Endothelial cell (in vitro differentiated cells): ENCODE measurements at regions not wholly inside any gene's neighbourhood (a gene's known extent, or its start where the extent isn't known, plus 50 kb on each side); places are given as distances from the start of the nearest gene placed in this dataset.

Experiments
- DNase-seq: peaks from one replicate; pipeline ENCODE4 v3.0.0; 2021; ENCODE audit warnings: low spot score
- H3K27ac Mint-ChIP-seq: one replicate; pipeline ENCODE4 v1.8.0; 2021; ENCODE audit warnings: mixed read lengths, inconsistent platforms; ENCODE audit not compliant: unreplicated experiment
- H3K27me3 Mint-ChIP-seq: one replicate; pipeline ENCODE4 v1.8.0; 2021; ENCODE audit warnings: mild to moderate bottlenecking, moderate library complexity, mixed read lengths, inconsistent platforms; ENCODE audit not compliant: unreplicated experiment
- H3K36me3 Mint-ChIP-seq: one replicate; pipeline ENCODE4 v1.8.0; 2021; ENCODE audit warnings: mild to moderate bottlenecking, low read depth, mixed read lengths, inconsistent platforms; ENCODE audit not compliant: unreplicated experiment
- H3K4me1 Mint-ChIP-seq: one replicate; pipeline ENCODE4 v1.8.0; 2021; ENCODE audit warnings: mild to moderate bottlenecking, mixed read lengths, inconsistent platforms; ENCODE audit not compliant: unreplicated experiment
- H3K4me3 Mint-ChIP-seq: one replicate; pipeline ENCODE4 v1.8.0; 2021; ENCODE audit warnings: mild to moderate bottlenecking, mixed read lengths, inconsistent platforms; ENCODE audit not compliant: unreplicated experiment
- H3K9me3 Mint-ChIP-seq: one replicate; pipeline ENCODE4 v1.8.0; 2021; ENCODE audit warnings: mixed read lengths, inconsistent platforms; ENCODE audit not compliant: unreplicated experiment
- TF ChIP-seq, protein P1 (sequence below): fragments of 200-600 bp; sonication (generic); IDR thresholded peaks from one replicate; pipeline ENCODE4 v1.5.0; 2021; ENCODE audit warnings: antibody characterized with exemption; ENCODE audit not compliant: unreplicated experiment

GRCh38 chr6:104123227-104123626, 736.5 kb downstream of the HACE1 start:
- Mint-ChIP-seq H3K4me1 (no peaks in the 10 kb centered on the region), H3K27ac (no peak overlapping the region), H3K36me3 (no peaks in the 10 kb centered on the region)

DNA sequence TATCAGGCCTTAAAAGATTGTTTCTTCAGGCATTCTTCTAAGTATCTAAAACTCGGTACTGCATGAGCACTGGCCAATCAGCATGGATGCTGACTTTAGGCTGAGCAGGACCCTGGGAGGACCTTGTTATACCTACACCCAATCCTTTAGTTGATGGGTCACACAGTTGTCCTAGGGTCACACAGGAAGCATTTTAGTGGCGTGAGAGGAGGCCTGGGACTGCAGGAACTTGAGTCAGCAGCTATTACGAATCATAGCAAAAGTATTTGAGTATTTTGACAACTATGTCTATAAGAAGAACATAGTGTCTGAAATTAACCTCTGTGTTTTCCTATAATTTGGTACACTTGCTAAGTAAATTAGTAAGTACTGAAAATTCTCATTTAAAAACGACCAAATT, 741.4 kb downstream of the HACE1 start:
- no peak for DNase-seq
- Mint-ChIP-seq H3K4me3 (no peak overlapping the region), H3K27ac (no peak overlapping the region), H3K36me3 (no peaks in the 10 kb centered on the region), H3K4me1 (no peaks in the 10 kb centered on the region), H3K9me3 (no peaks in the 10 kb centered on the region), H3K27me3 (peaks cover 1% of the 10 kb centered on the region)
- TF ChIP-seq, protein P1, sequence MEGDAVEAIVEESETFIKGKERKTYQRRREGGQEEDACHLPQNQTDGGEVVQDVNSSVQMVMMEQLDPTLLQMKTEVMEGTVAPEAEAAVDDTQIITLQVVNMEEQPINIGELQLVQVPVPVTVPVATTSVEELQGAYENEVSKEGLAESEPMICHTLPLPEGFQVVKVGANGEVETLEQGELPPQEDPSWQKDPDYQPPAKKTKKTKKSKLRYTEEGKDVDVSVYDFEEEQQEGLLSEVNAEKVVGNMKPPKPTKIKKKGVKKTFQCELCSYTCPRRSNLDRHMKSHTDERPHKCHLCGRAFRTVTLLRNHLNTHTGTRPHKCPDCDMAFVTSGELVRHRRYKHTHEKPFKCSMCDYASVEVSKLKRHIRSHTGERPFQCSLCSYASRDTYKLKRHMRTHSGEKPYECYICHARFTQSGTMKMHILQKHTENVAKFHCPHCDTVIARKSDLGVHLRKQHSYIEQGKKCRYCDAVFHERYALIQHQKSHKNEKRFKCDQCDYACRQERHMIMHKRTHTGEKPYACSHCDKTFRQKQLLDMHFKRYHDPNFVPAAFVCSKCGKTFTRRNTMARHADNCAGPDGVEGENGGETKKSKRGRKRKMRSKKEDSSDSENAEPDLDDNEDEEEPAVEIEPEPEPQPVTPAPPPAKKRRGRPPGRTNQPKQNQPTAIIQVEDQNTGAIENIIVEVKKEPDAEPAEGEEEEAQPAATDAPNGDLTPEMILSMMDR, result no peak

More at GRCh38 chr6:104123227-104123626, 736.5 kb downstream of the HACE1 start:
- no peaks in the 10 kb centered on the region for H3K9me3 Mint-ChIP-seq
- DNase-seq, result no peak
- H3K27me3 Mint-ChIP-seq, result peaks cover 1% of the 10 kb centered on the region
- H3K4me3 Mint-ChIP-seq, result no peak overlapping the region
- TF ChIP-seq, protein P1, result no peak

DNA sequence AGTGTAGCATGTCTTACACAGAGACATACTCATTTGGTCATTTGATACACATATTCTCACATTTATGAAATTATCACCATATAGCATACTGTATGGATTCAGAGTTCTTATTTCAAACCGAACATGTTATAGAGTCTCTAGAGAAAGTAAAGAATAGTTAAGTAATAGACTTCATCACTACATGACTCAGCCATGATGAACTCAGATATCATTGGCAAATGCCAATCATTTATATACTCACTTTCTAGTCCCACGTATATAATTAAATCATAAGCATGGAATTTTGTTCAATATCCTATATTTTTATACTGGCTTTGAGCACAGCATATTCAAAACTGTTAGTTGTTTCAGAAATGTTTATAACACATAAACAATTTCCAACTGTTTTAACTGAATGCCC, 749.9 kb downstream of the HACE1 start:
- no peak for DNase-seq
- Mint-ChIP-seq H3K27ac (no peak overlapping the region), H3K4me1 (no peaks in the 10 kb centered on the region), H3K27me3 (no peaks in the 10 kb centered on the region), H3K4me3 (no peak overlapping the region), H3K36me3 (no peaks in the 10 kb centered on the region), H3K9me3 (no peaks in the 10 kb centered on the region)
- TF ChIP-seq, protein P1, result no peak

- H3K27ac Mint-ChIP-seq, result no peak overlapping the region
- H3K36me3 Mint-ChIP-seq, result no peaks in the 10 kb centered on the region
- no peaks in the 10 kb centered on the region for H3K4me1 Mint-ChIP-seq
- TF ChIP-seq, protein P1, result no peak
- H3K4me3 Mint-ChIP-seq, result no peak overlapping the region
- no peaks in the 10 kb centered on the region for H3K9me3 Mint-ChIP-seq
- no peaks in the 10 kb centered on the region for H3K27me3 Mint-ChIP-seq
- DNase-seq, result no peak
These were observed 751.1 kb downstream of the HACE1 start for GRCh38 chr6:104108634-104109033.

DNA sequence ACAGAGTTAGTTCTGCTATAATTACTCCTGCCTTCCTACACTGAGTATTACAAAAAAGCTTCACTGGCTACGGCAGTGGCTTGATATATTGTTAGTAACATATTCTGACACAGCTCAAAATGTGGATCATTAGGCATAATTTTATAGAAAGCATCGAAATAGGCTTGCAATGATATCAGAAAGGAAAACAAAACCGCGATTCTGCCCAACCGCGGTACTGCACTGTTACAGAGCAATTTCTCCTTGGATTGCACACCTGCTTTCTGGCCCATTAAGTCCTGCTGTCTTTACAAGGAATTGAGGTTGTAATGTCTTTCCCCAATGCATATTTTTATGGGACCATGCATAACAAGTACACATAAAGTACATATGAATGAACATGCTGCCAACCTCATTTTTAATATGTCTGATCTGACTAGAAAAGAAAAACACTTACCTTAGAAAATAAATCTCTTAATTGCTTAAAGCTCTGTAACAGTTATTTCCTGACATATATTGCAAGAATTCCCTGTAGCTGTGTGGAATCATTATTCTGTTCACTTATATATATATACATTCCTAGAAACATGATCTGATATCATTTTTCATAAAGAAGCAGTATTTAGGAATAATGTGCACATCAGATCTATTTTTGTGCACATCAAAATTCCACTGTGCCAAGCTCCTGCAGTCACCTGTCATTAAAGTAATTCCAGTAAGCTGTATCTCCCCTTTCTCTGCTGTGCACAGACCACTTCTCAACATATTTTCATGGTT, 763.9 kb downstream of the HACE1 start:
- no peaks in the 10 kb centered on the region for H3K36me3 Mint-ChIP-seq
- H3K27me3 Mint-ChIP-seq, result no peaks in the 10 kb centered on the region
- no peak for DNase-seq
- H3K4me3 Mint-ChIP-seq, result no peak overlapping the region
- TF ChIP-seq, protein P1, result no peak
- no peaks in the 10 kb centered on the region for H3K9me3 Mint-ChIP-seq
- H3K27ac Mint-ChIP-seq, result no peak overlapping the region
- no peaks in the 10 kb centered on the region for H3K4me1 Mint-ChIP-seq
